Psoas muscle (tissue), 7 donors: ENCODE measurements at regions not wholly inside any gene's neighbourhood (a gene's known extent, or its start where the extent isn't known, plus 50 kb on each side); places are given as distances from the start of the nearest gene placed in this dataset.

Experiments
- ATAC-seq, 4 donors: fragments of 200-7000 bp; cut with Tn5 transposase; one replicate each; pipeline ENCODE4 v1.9.1; 2020; ENCODE audit warnings: moderate library complexity in 3 of 4, mild to moderate bottlenecking in 2 of 4
- DNase-seq, 2 donors: peaks; one replicate each; pipeline ENCODE4 v3.0.0-alpha.2; 2020
- H3K27ac ChIP-seq: fragments of 200-600 bp; one replicate; pipeline ENCODE4 v1.8.0; 2022
- H3K27me3 ChIP-seq, 3 donors: fragments of 200-600 bp in 1 of 3; one replicate each; pipeline versions ENCODE4 v1.6.1 to v1.8.0; 2013 to 2022; ENCODE audit warnings: low read length in 2 of 3, mild to moderate bottlenecking in 2 of 3, moderate library complexity in 1 of 3; ENCODE audit not compliant: insufficient read depth in 3 of 3
- H3K36me3 ChIP-seq, 2 donors: fragments of 200-600 bp in 1 of 2; one replicate each; pipeline versions ENCODE4 v1.6.1 to v1.8.0; 2013 to 2022; ENCODE audit warnings: low read depth in 1 of 2, mild to moderate bottlenecking in 1 of 2, moderate library complexity in 1 of 2; ENCODE audit not compliant: insufficient read depth in 1 of 2
- H3K4me1 ChIP-seq: fragments of 200-600 bp; one replicate; pipeline ENCODE4 v1.8.0; 2022
- H3K4me3 ChIP-seq: fragments of 200-600 bp; one replicate; pipeline ENCODE4 v1.8.0; 2022; ENCODE audit warnings: mild to moderate bottlenecking
- H3K9me3 ChIP-seq: fragments of 200-600 bp; one replicate; pipeline ENCODE4 v1.8.0; 2022
- WGBS, 3 donors: extraction: QIAGEN DNeasy Blood & Tissue Kit; methylation state at CpG; one replicate each; pipeline versions ENCODE4 v1.1.6 to v1.1.7; 2013; 5-methylcytosine and 5-hydroxymethylcytosine counted together
- intact Hi-C, 2 donors: fragments of 100-400 bp; cut with DNase I; formaldehyde crosslinking; loops; one replicate each; pipeline versions ENCODE4 v1.11.0 to v1.14.2; 2022
- TF ChIP-seq, protein P1 (sequence below): fragments of 200-600 bp; IDR thresholded peaks from one replicate; pipeline ENCODE4 v1.8.0; 2022; ENCODE audit warnings: antibody characterized with exemption
- donor health status: healthy with polysubstance abuse.
- donor health status: DM: no; HTN: no; CAD: no; lungs with moderate emphysema.
- donor health status: Bipolar disorder and iron deficiency.
- donor health status: healthy.
- donor health status: DM: yes; HTN: yes; CAD: no.
- donor health status: DM: no; HTN: no; CAD: no.
- donor health status: DM: yes; HTN: yes; CAD: no.

DNA sequence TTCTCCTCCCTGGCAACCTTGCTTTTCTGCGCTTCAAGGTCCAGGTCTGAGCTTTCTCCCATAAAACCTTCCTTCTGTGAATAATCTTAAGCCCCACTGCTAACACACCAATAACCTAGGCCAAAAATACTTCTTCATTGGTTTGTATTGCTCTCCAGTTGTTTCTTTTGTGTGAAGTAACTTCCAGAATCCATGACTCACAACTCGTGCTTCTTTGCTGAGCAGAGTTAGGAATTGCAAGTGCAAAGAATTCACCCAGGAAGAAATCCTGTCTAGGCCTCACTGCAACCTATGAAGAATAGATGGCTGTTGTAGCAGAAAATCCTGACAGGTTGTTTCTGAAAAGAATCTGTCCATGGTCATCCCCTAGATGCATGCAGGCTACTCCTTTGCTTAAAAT, 295.7 kb downstream of the MED10 start:
- Histone ChIP-seq H3K9me3 (no peaks in the 10 kb centered on the region), H3K4me3 (no peak overlapping the region), H3K4me1 (no peaks in the 10 kb centered on the region), H3K36me3 (no peaks in the 10 kb centered on the region), H3K27me3 (peaks cover 0 to 3% (median 0%) of the 10 kb centered on the region in 3 donors), H3K27ac (no peak overlapping the region)
- TF ChIP-seq, protein P1, sequence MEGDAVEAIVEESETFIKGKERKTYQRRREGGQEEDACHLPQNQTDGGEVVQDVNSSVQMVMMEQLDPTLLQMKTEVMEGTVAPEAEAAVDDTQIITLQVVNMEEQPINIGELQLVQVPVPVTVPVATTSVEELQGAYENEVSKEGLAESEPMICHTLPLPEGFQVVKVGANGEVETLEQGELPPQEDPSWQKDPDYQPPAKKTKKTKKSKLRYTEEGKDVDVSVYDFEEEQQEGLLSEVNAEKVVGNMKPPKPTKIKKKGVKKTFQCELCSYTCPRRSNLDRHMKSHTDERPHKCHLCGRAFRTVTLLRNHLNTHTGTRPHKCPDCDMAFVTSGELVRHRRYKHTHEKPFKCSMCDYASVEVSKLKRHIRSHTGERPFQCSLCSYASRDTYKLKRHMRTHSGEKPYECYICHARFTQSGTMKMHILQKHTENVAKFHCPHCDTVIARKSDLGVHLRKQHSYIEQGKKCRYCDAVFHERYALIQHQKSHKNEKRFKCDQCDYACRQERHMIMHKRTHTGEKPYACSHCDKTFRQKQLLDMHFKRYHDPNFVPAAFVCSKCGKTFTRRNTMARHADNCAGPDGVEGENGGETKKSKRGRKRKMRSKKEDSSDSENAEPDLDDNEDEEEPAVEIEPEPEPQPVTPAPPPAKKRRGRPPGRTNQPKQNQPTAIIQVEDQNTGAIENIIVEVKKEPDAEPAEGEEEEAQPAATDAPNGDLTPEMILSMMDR: no peak
- DNase-seq (no peak), ATAC-seq (no peak)
- WGBS, 3 donors: 71 to 83% (median 79%) methylated on average over 2 of the region's 2 CpGs
- intact Hi-C loops: no loop called here

DNA sequence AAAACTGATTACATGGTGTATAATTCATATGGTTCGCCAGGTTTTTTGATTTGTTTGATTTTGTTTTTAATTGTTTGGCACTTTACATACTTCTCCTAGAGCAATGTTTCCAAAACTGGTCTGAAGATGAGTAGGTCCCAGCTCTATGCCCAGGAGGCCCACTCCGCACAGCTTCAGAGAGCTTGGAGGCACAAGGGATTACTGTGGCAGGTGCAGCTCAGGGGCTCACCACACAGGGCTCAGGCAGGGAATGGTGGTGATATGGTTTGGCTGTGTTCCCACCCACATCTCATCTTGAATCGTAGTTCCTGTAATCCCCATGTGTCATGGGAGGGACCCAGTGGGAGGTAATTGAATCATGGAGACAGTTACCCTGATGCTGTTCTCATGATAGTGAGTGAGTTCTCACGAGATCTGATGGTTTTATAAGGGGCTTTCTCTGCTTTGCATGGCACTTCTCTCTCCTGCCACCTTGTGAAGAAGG, 296.6 kb downstream of the MED10 start:
- no peak for ATAC-seq
- intact Hi-C loops: no loop called here
- 64 to 68% (median 65%) methylated on average over 4 of the region's 4 CpGs for WGBS, 3 donors

DNA sequence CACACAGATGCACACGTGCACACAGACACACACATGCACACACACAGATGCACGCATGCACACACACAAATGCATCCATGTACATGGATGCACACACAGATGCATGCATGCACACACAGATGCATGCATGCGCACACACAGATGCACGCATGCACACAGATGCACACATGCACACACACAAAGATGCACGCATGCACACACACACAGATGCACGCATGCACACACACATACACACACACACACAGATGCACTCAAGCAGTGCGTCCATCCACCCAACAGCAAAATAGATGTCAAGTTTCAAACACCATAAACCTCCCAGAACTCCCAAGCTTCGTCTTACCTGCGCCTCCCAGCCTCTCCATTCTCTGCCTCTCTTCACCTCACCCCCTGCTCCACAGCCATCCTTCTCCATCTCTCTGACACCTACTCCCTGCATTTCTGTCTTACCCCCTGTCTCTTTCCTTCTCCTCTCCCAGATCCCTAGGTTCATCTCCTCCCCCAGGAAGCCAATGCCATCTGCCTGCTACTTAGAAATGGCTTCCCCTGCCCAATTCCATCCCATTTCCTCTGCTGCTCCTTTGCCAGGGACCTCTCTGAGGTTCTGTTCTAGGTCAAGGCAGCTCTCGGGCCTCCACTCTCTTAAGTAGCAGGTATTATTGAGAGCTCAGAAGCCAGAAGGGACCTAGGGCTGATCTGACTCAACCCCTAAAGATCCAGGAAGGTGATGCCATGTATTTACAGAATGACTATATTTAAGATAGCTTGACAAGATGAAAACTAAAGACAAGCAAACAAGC, 297.2 kb downstream of the MED10 start:
- ATAC-seq (no peak), DNase-seq (no peak)
- TF ChIP-seq, protein P1: no peak
- 86 to 91% (median 91%) methylated on average over 10 of the region's 10 CpGs for WGBS, 3 donors
- no peaks in the 10 kb centered on the region for H3K9me3 ChIP-seq
- peaks cover 0 to 3% (median 0%) of the 10 kb centered on the region in 3 donors for H3K27me3 ChIP-seq
- H3K27ac ChIP-seq: no peak overlapping the region
- no peaks in the 10 kb centered on the region for H3K36me3 ChIP-seq
- intact Hi-C loops: no loop called here
- no peak overlapping the region for H3K4me3 ChIP-seq
- no peaks in the 10 kb centered on the region for H3K4me1 ChIP-seq

More for the DNA sequence above, 296.6 kb downstream of the MED10 start:
- TF ChIP-seq, protein P1: no peak
- Histone ChIP-seq H3K4me1 (no peaks in the 10 kb centered on the region), H3K4me3 (no peak overlapping the region), H3K27ac (no peak overlapping the region), H3K27me3 (peaks cover 0 to 3% (median 0%) of the 10 kb centered on the region in 3 donors), H3K36me3 (no peaks in the 10 kb centered on the region), H3K9me3 (no peaks in the 10 kb centered on the region)
- DNase-seq: no peak

DNA sequence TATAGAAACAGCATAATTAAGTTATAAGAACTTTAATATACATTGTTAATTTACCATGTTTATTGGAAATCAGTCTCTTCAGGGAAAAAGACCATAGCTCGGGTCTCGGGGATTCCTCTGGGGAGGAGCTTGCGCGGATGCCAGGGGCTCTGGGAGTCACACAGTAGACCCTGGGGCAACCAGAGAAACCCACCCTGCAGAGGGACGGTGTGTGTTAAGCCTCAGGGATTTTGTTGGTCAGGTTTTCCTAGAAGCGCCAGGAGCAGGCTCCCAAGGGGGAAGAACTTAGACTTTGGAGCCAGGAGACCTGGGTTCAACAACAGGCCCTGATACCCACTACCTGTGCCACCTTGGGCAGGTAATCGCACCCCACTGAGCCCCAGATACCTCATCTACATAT, 297.9 kb downstream of the MED10 start:
- Histone ChIP-seq H3K9me3 (no peaks in the 10 kb centered on the region), H3K36me3 (no peaks in the 10 kb centered on the region), H3K27ac (no peak overlapping the region), H3K27me3 (peaks cover 0 to 3% (median 0%) of the 10 kb centered on the region in 3 donors), H3K4me3 (no peak overlapping the region), H3K4me1 (no peaks in the 10 kb centered on the region)
- TF ChIP-seq, protein P1: no peak
- intact Hi-C loops: no loop called here
- ATAC-seq (no peak), DNase-seq (no peak)
- WGBS, 3 donors: 82 to 85% (median 84%) methylated on average over 7 of the region's 7 CpGs
